ENCODE measurements at regions not wholly inside any gene's neighbourhood (a gene's known extent, or its start where the extent isn't known, plus 50 kb on each side); places are given as distances from the start of the nearest gene placed in this dataset.
"Not testable (repeated sequence)": the region's sequence is repeated elsewhere in the genome, so short reads cannot be mapped to it uniquely, and the experiment has no call there.

DNA sequence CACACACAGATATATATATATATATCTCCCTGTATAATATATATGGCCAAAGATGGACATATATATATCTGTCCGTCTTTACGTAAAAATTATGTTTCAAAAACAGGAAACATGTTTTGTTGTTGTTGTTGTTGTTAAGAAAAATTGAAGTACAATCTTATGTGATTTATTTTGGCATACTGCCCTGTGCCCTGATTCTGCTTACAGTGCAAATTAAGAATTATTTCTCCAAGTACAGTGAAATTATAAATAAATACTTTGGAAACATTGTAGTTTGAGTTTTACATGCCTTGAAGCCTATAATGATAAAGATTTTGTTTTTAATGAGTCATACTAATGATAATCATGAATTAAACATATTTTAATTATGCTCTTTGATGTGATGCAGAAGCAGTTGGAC, 994.9 kb downstream of the DIPK2A start:
- peaks cover 0 to 11% (median 3%) of the 10 kb centered on the region in 9 donors for H3K9me3 Mint-ChIP-seq
- no peaks in the 10 kb centered on the region for H3K36me3 Mint-ChIP-seq
- no peak for DNase-seq
- ATAC-seq = no peak
- H3K27ac Mint-ChIP-seq = no peak overlapping the region
- no peaks in the 10 kb centered on the region for H3K4me1 Mint-ChIP-seq
- H3K4me3 Mint-ChIP-seq = no peak overlapping the region
- no peaks in the 10 kb centered on the region for H3K27me3 Mint-ChIP-seq
- POLR2A ChIA-PET = no interaction called here

DNA sequence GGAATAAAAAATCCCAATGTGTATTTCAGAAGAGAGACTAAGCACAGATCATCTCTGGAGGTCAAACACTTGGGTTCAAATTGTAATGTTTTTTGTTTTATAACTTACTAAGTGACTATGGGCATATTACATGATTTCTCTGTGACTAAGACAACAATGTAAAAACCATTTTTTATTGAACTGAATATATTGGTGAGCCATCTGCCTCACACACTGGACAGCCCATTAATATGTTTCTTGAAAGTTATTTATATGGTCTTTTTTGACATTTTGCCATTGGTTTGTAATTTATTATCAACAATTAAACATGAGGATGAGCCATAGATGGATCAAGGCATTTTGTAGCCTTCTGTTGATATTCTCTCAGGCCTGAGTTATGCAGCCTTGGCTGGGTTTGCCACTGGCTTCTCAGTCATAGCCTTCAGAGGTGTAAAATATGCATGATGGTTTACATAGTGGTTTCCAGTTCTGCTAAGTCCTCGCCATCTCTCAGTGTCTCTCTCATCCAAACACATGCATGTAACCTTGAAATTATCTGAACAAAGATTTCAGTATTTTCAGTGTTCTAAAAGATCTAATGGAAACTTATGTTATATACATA, 997.2 kb downstream of the DIPK2A start:
- H3K4me3 Mint-ChIP-seq = no peak overlapping the region
- peaks cover 0 to 8% (median 0%) of the 10 kb centered on the region in 9 donors for H3K9me3 Mint-ChIP-seq
- H3K36me3 Mint-ChIP-seq = no peaks in the 10 kb centered on the region
- H3K27me3 Mint-ChIP-seq = no peaks in the 10 kb centered on the region
- ATAC-seq (no peak), DNase-seq (no peak)
- H3K4me1 Mint-ChIP-seq = no peaks in the 10 kb centered on the region
- H3K27ac Mint-ChIP-seq = no peak overlapping the region
- POLR2A ChIA-PET = no interaction called here

DNA sequence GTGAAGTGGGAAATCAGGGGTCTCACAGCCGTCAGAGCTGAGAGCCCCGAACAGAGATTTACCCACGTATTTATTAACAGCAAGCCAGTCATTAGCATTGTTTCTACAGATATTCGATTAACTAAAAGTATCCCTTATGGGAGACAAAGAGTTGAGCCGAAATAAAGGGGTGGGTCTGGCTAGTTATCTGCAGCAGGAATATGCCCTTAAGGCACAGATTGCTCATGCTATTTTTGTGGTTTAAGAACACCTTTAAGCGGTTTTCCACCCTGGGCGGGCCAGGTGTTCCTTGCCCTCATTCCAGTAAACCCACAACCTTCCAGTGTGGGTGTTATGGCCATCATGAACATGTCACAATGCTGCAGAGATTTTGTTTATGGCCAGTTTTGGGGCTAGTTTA, 1012.9 kb downstream of the DIPK2A start:
- not testable (repeated sequence) for H3K9me3 Mint-ChIP-seq

DNA sequence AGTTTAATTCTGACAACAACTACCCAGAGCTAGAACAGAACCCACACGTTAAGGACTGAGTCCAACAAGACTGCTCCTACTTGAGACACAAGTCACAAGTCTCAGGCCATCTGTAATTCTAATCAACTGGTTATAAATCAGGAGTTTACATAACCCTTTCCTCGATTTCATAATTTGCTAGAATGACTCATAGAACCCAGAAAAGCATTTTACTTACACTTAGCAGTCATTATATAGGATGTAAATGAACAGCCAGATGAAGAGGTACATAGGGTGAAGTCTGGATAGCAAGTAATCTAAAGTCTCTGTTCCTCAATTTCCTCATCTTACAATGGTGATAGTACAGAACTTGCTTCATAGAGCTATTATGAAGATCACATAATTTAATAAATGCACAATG, 1018.2 kb downstream of the DIPK2A start:
- Mint-ChIP-seq H3K27ac (no peak overlapping the region), H3K27me3 (no peaks in the 10 kb centered on the region), H3K9me3 (peaks cover 0 to 15% (median under 1%) of the 10 kb centered on the region in 9 donors), H3K36me3 (no peaks in the 10 kb centered on the region), H3K4me1 (no peaks in the 10 kb centered on the region), H3K4me3 (no peak overlapping the region)
- no peak for DNase-seq
- POLR2A ChIA-PET = interaction anchor here (0.6 kb wide), 1 partner anchor 42 kb away, joined by 4 read pairs; no protein-coding TSS in a partner anchor
- ATAC-seq = no peak

More for the DNA sequence above, 1012.9 kb downstream of the DIPK2A start:
- H3K27me3 Mint-ChIP-seq, DNase-seq, H3K27ac Mint-ChIP-seq, POLR2A ChIA-PET, H3K4me1 Mint-ChIP-seq, H3K36me3 Mint-ChIP-seq, H3K4me3 Mint-ChIP-seq, ATAC-seq: not testable (repeated sequence)

DNA sequence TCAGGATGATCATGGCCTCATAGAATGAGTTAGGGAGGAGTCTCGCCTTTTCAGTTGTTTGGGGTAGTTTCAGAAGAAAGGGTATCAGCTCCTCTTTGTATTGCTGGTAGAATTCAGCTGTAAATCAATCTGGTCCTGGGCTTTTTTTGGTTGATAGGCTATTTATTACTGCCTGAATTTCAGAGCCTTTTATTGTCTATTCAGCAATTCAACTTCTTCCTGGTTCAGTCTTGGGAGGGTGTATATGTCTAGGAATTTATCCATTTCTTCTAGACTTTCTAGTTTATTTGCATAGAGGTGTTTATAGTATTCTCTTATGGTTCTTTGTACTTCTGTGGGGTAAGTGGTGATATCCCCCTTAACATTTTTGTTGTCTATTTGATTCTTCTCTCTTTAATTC, 1024.2 kb downstream of the DIPK2A start:
- no peak overlapping the region for H3K4me3 Mint-ChIP-seq
- H3K36me3 Mint-ChIP-seq = no peaks in the 10 kb centered on the region
- DNase-seq = no peak
- POLR2A ChIA-PET = no interaction called here
- H3K4me1 Mint-ChIP-seq = no peaks in the 10 kb centered on the region
- no peak for ATAC-seq
- H3K27ac Mint-ChIP-seq = no peak overlapping the region
- H3K27me3 Mint-ChIP-seq = no peaks in the 10 kb centered on the region
- H3K9me3 Mint-ChIP-seq = peaks cover 3 to 40% (median 10%) of the 10 kb centered on the region in 9 donors

DNA sequence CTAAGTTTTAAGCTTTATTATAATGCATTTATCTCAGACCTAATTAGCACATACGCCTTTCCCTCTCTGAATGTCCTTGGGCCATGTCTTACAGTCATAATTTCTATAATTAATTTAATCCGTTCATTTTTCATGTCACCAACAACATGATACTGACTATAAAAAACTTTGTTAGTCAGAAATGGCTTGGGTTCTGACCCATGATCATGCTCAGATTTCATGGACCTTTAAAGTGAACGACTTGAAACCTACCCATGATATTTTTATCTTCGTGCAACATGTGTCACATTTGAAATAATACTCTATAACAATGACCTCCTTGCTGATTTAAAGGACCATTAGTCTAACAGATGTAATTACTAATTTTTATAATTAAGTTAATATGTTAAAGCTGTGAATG, 1033.8 kb downstream of the DIPK2A start:
- POLR2A ChIA-PET = no interaction called here
- peaks cover 0 to 12% (median 7%) of the 10 kb centered on the region in 9 donors for H3K9me3 Mint-ChIP-seq
- ATAC-seq (no peak), DNase-seq (no peak)
- H3K4me1 Mint-ChIP-seq = no peaks in the 10 kb centered on the region
- H3K27ac Mint-ChIP-seq = no peak overlapping the region
- no peaks in the 10 kb centered on the region for H3K36me3 Mint-ChIP-seq
- H3K27me3 Mint-ChIP-seq = no peaks in the 10 kb centered on the region
- no peak overlapping the region for H3K4me3 Mint-ChIP-seq

DNA sequence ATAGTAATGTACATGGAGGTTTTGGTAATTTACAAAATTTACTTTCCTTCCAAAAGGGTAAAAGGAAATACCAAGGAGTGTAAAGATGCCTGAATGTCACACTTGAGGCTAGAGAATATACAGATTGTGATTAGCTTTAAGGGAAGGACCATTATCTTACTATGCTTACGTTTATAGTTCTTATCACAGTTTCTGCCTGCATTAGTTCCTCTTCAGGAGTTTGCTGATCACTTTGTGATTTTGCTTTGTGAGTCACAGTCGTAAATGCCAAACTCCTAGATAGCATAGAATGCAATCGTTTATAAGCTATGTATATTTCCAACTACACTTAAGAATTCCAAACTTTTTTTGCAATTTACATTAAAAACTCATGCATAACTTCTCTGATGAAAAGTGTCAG, 1034.6 kb downstream of the DIPK2A start:
- Mint-ChIP-seq H3K36me3 (no peaks in the 10 kb centered on the region), H3K4me3 (no peak overlapping the region), H3K27me3 (no peaks in the 10 kb centered on the region), H3K4me1 (no peaks in the 10 kb centered on the region), H3K27ac (no peak overlapping the region), H3K9me3 (peaks cover 0 to 10% (median 7%) of the 10 kb centered on the region in 9 donors)
- DNase-seq (no peak), ATAC-seq (no peak)
- POLR2A ChIA-PET = no interaction called here

DNA sequence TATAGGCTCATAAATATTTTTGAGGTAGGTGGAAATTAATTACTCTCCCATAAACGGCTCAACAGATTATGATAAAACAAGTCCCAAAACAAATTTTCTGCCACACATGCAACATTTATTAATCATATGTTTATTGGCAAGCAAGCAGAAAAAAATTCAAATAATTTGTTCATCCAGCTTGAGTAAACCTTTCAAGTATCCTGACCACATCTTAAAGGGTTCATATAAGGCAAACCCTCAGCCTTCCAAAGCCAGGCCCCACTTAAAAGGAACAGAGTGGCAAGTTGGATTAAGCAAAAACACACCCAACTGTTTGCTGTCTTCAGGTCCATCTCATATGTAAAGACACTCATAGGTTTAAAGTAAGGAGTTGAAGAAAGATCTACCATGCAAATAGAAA, 1042.3 kb downstream of the DIPK2A start:
- ATAC-seq = no peak
- Mint-ChIP-seq H3K4me3 (no peak overlapping the region), H3K36me3 (no peaks in the 10 kb centered on the region), H3K4me1 (no peaks in the 10 kb centered on the region), H3K27me3 (no peaks in the 10 kb centered on the region), H3K27ac (no peak overlapping the region), H3K9me3 (peaks cover 0 to 10% (median 4%) of the 10 kb centered on the region in 9 donors)
- DNase-seq = no peak
- POLR2A ChIA-PET = no interaction called here

DNA sequence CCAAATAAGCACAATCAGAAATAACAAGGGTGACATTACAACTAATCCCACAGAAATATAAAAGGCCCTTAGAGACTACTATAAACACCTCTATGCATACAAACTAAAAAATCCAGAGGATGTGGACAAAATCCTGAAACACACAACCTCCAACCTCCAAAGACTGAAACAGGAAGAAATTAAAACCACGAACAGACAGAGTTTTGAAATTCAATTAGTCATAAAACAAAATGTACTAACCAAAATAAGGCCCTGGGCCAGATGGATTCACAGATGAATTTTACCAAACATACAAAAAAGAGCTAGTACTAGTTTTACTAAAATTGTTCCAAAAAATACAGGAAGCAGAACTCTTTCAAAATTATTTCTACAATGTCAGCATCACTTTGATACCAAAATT, 1043.6 kb downstream of the DIPK2A start:
- POLR2A ChIA-PET = no interaction called here
- no peaks in the 10 kb centered on the region for H3K36me3 Mint-ChIP-seq
- no peaks in the 10 kb centered on the region for H3K27me3 Mint-ChIP-seq
- ATAC-seq (no peak), DNase-seq (no peak)
- no peak overlapping the region for H3K27ac Mint-ChIP-seq
- H3K9me3 Mint-ChIP-seq = peaks cover 0 to 12% (median 5%) of the 10 kb centered on the region in 9 donors
- no peaks in the 10 kb centered on the region for H3K4me1 Mint-ChIP-seq
- no peak overlapping the region for H3K4me3 Mint-ChIP-seq

DNA sequence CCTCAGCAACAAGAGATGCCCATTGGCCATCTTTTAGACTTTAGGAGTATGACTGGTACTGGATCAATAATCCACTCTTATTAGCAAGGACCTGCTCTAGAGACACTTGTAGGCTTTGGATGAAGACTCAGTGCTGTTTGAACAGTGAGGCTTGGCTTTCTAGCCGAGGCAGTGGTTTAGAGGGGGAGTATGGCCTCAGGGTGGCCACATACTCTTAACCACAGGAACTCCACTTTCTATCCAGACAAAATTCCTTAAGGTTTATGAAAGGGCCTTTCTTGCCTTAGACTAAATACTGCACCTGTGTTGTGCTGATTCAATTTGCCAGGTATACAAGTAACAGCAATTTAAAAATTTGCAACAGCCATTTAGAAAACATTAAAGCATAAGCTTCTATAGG, 1046.3 kb downstream of the DIPK2A start:
- H3K27ac Mint-ChIP-seq = no peak overlapping the region
- DNase-seq = no peak
- H3K9me3 Mint-ChIP-seq = peaks cover 0 to 18% (median 5%) of the 10 kb centered on the region in 9 donors
- no peaks in the 10 kb centered on the region for H3K36me3 Mint-ChIP-seq
- no peaks in the 10 kb centered on the region for H3K4me1 Mint-ChIP-seq
- H3K27me3 Mint-ChIP-seq = no peaks in the 10 kb centered on the region
- POLR2A ChIA-PET = no interaction called here
- ATAC-seq = no peak
- H3K4me3 Mint-ChIP-seq = no peak overlapping the region

DNA sequence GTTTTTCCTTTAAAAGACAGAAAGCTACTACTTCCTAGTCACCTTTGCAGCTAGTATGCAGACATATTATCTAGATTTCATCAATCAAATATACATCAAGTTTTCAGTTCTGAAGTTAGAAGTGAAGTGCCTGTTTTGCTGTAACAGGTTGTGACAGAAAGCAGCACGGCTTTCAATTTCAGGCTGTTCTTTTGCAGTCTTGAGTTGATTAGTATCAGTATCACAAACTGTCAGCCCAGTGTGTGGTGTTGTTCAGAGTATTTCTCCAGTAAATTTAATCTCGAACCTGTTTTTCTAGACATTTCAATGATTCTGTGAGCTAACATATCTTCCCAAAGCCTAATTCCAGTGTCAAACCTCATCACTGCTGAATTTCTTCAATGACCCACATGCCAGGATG, 1050.8 kb downstream of the DIPK2A start:
- POLR2A ChIA-PET = no interaction called here

DNA sequence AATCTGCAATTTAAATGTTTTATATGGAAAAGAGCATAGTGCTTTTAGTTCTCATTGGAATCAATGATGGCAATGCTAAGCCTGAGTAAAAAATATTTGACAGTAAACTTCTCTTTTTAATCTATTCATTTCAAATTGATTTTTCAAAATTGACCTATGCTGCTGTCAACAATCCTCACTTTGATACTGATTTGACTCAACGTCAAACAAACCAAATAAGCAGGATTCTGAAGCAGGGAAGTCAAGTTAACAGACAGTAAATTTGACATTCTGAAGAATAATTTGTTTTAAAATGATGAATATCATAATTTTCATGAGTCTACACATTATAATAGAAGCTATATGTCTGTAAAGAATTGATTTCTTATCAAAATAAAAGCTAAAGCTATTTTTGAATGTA, 1053.1 kb downstream of the DIPK2A start:
- Mint-ChIP-seq H3K27me3 (no peaks in the 10 kb centered on the region), H3K4me3 (no peak overlapping the region), H3K4me1 (no peaks in the 10 kb centered on the region), H3K36me3 (peaks cover 0 to 4% (median 0%) of the 10 kb centered on the region in 3 donors), H3K9me3 (peaks cover 0 to 36% (median 10%) of the 10 kb centered on the region in 9 donors), H3K27ac (no peak overlapping the region)
- ATAC-seq = no peak
- POLR2A ChIA-PET = no interaction called here
- DNase-seq = no peak

More for the DNA sequence above, 1050.8 kb downstream of the DIPK2A start:
- Mint-ChIP-seq H3K4me1 (no peaks in the 10 kb centered on the region), H3K27ac (no peak overlapping the region), H3K4me3 (no peak overlapping the region), H3K27me3 (no peaks in the 10 kb centered on the region), H3K9me3 (peaks cover 0 to 20% (median 6%) of the 10 kb centered on the region in 9 donors), H3K36me3 (peaks cover 0 to 4% (median 0%) of the 10 kb centered on the region in 3 donors)
- no peak for DNase-seq
- ATAC-seq = no peak

DNA sequence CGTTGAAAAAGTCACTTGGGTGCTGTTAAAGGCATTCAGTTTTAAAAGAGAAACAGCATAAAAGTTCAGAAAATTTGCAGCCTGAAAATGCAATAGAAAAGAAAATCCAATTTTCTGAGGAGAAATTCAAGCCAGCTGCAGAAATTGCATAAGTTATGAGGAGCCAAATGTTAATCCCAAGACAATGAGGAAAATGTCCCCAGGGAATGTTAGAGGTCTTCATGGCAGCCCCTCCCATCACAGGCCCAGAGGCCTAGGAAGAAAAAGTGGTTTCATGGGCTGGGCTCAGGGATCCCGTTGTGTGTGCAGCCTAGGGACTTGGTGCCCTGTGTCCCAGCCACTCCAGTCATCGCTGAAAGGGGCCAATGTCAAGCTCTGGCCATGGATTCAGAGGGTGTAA, 1055.6 kb downstream of the DIPK2A start:
- H3K36me3 Mint-ChIP-seq, ATAC-seq, H3K4me3 Mint-ChIP-seq, DNase-seq, POLR2A ChIA-PET, H3K27me3 Mint-ChIP-seq, H3K4me1 Mint-ChIP-seq: not testable (repeated sequence)
- Mint-ChIP-seq H3K9me3 (peaks cover 0 to 27% (median 8%) of the 10 kb centered on the region in 9 donors), H3K27ac (peak overlapping the region in 1 of 10 donors; percentile 31)

DNA sequence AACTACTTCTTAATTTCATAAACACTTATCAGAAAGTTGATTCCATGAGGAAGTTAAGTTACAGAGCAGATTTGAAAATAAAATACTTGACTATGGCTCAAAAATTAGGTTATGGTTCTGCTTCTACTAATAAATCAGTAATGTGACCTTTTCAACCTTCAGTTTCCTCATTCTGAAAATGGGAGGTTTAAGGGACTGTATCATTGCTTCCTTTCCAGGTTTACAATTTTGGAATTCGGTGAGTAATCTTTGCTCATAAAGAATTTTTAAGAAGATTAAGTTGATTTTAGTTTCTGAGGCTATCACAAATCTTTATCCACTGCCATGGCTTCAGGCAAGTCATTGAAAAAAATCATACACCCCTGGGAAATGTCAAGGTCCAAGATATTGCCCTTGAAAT, 1061.2 kb downstream of the DIPK2A start:
- Mint-ChIP-seq H3K27me3 (no peaks in the 10 kb centered on the region), H3K27ac (no peak overlapping the region), H3K4me1 (no peaks in the 10 kb centered on the region), H3K4me3 (no peak overlapping the region), H3K9me3 (peaks cover 0 to 16% (median 5%) of the 10 kb centered on the region in 9 donors), H3K36me3 (no peaks in the 10 kb centered on the region)
- DNase-seq (no peak), ATAC-seq (no peak)
- POLR2A ChIA-PET = no interaction called here

All from naive thymus-derived CD8-positive, alpha-beta T cell (primary cell).